Heart right ventricle (tissue), 16 donors: ENCODE measurements at regions not wholly inside any gene's neighbourhood (a gene's known extent, or its start where the extent isn't known, plus 50 kb on each side); places are given as distances from the start of the nearest gene placed in this dataset.

ENCODE experiments used
- ATAC-seq, 8 donors: fragments of 200-7000 bp; cut with Tn5 transposase; one replicate each; pipeline ENCODE4 v1.9.1; 2020; ENCODE audit warnings: mild to moderate bottlenecking in 8 of 8, moderate library complexity in 8 of 8, moderate number of reproducible peaks in 1 of 8
- DNase-seq, 2 donors: peaks; one replicate each; pipeline ENCODE4 v3.0.0-alpha.2; 2020
- H3K27ac ChIP-seq, 10 donors: fragments of 200-600 bp; sonication (generic) in 2 of 10; one replicate each; pipeline versions ENCODE4 v1.5.0 to v1.8.0; 2020 to 2022; ENCODE audit warnings: mild to moderate bottlenecking in 3 of 10
- H3K27me3 ChIP-seq, 7 donors: fragments of 200-600 bp; one replicate each; pipeline ENCODE4 v1.8.0; 2021 to 2022; ENCODE audit warnings: mild to moderate bottlenecking in 2 of 7
- H3K36me3 ChIP-seq, 9 donors: fragments of 200-600 bp; sonication (generic) in 1 of 9; one replicate each; pipeline versions ENCODE4 v1.5.0 to v1.8.0; 2020 to 2022; ENCODE audit warnings: mild to moderate bottlenecking in 2 of 9
- H3K4me1 ChIP-seq, 9 donors: fragments of 200-600 bp; sonication (generic) in 1 of 9; one replicate each; pipeline versions ENCODE4 v1.5.0 to v1.8.0; 2020 to 2022; ENCODE audit warnings: mild to moderate bottlenecking in 4 of 9
- H3K4me3 ChIP-seq, 10 donors: fragments of 200-600 bp; sonication (generic) in 2 of 10; one replicate each; pipeline versions ENCODE4 v1.5.0 to v1.8.0; 2020 to 2022; ENCODE audit warnings: mild to moderate bottlenecking in 7 of 10, moderate library complexity in 2 of 10
- H3K9me3 ChIP-seq, 11 donors: fragments of 200-600 bp in 10 of 11; sonication (generic) in 2 of 11; one replicate each; pipeline versions ENCODE4 v1.5.0 to v1.8.0; 2013 to 2022; ENCODE audit warnings: mild to moderate bottlenecking in 2 of 11, control low read depth in 1 of 11, moderate library complexity in 1 of 11
- CTCF ChIP-seq, 9 donors: fragments of 200-600 bp; sonication (generic) in 2 of 9; IDR thresholded peaks; one replicate each; pipeline versions ENCODE4 v1.5.0 to v1.8.0; 2021 to 2022; ENCODE audit warnings: antibody characterized with exemption in 9 of 9, mild to moderate bottlenecking in 5 of 9, moderate library complexity in 1 of 9
- WGBS, 2 donors: extraction: QIAGEN DNeasy Blood & Tissue Kit; methylation state at CpG; one replicate each; pipeline ENCODE4 v1.1.7; 2013; ENCODE audit warnings: inconsistent platforms in 1 of 2; 5-methylcytosine and 5-hydroxymethylcytosine counted together
- intact Hi-C, 10 donors: fragments of 100-400 bp; cut with DNase I; formaldehyde crosslinking; loops; one replicate each; pipeline versions ENCODE4 v1.11.1 to v1.14.2; 2022
- donor health status: Arrhythmogenic right ventricular cardiomyopathy.
- donor health status: ischemic (EF 13 %, LVEDD 7.1; RV severe dilation, severe dysfunction).
- donor health status: healthy with polysubstance abuse.
- donor health status: DM: no; HTN: yes; CAD: no.
- donor health status: DM: no; HTN: no; CAD: no.
- donor health status: ischemic (EF 25% LVEDD 6.9; RV normal size, moderate dysfunction).
- donor health status: ischemic (EF 25% LVEDD 5.7; RV mildly dilated, moderate dysfunction).
- donor health status: healthy.
- donor health status: DM: yes; HTN: yes; CAD: no.
- donor health status: Ischemic cardiomyopathy.
- donor health status: ischemic (EF 35%, LVEDD 5.7; RV mildly dilated, moderate dysfunction).
- donor health status: nonischemic (EF 11% LVEDD 7.7; RV severe dilation, severe dysfunction).
- donor health status: DM: yes; HTN: yes; CAD: no.
- donor health status: PGD.
- donor health status: ischemic (EF 29% LVEDD 5.4; RV normal size, mild dysfunction).
- donor health status: nonischemic (EF 23%, LVEDD 6.1; RV moderate dilation, normal function).

- 77 to 81% methylated on average over 1 of the region's 1 CpG for WGBS, 2 donors
- DNase-seq, result no peak
- no peak for TF ChIP-seq CTCF (IDR thresholded peaks at IDR 0.05)
Observed at GRCh38 chr1:106207185-106207584, 849.3 kb upstream of the PRMT6 start.

GRCh38 chr1:106217765-106218164 lies 838.7 kb upstream of the PRMT6 start:
- WGBS, 2 donors, result 60 to 65% methylated on average over 2 of the region's 2 CpGs
- intact Hi-C loops, result no loop called here
- DNase-seq, result no peak
- no peaks in the 10 kb centered on the region for H3K27me3 ChIP-seq
- H3K36me3 ChIP-seq, result no peaks in the 10 kb centered on the region
- H3K4me1 ChIP-seq, result no peaks in the 10 kb centered on the region
- no peak for ATAC-seq
- TF ChIP-seq CTCF (IDR thresholded peaks at IDR 0.05), result no peak
- no peak overlapping the region for H3K4me3 ChIP-seq
- H3K27ac ChIP-seq, result no peak overlapping the region
- H3K9me3 ChIP-seq, result peaks cover 0 to 12% (median 0%) of the 10 kb centered on the region in 11 donors

More at GRCh38 chr1:106207185-106207584, 849.3 kb upstream of the PRMT6 start:
- no peak overlapping the region for H3K27ac ChIP-seq
- no peaks in the 10 kb centered on the region for H3K27me3 ChIP-seq
- H3K4me3 ChIP-seq, result no peak overlapping the region
- H3K4me1 ChIP-seq, result no peaks in the 10 kb centered on the region
- no peaks in the 10 kb centered on the region for H3K9me3 ChIP-seq
- no peak for ATAC-seq
- intact Hi-C loops, result no loop called here
- H3K36me3 ChIP-seq, result no peaks in the 10 kb centered on the region

- 77 to 81% methylated on average over 4 of the region's 4 CpGs for WGBS, 2 donors
- Histone ChIP-seq H3K4me1 (no peaks in the 10 kb centered on the region), H3K9me3 (peaks cover 0 to 12% (median 0%) of the 10 kb centered on the region in 11 donors), H3K4me3 (no peak overlapping the region), H3K36me3 (no peaks in the 10 kb centered on the region), H3K27ac (no peak overlapping the region), H3K27me3 (no peaks in the 10 kb centered on the region)
- no peak for TF ChIP-seq CTCF (IDR thresholded peaks at IDR 0.05)
- ATAC-seq, result no peak
- intact Hi-C loops, result no loop called here
- DNase-seq, result no peak
Observed at GRCh38 chr1:106222403-106222802, 834.1 kb upstream of the PRMT6 start.

GRCh38 chr1:106223213-106223612 lies 833.3 kb upstream of the PRMT6 start:
- intact Hi-C loops, result no loop called here
- 91 to 95% methylated on average over 1 of the region's 1 CpG for WGBS, 2 donors
- H3K27ac ChIP-seq, result no peak overlapping the region
- H3K4me1 ChIP-seq, result no peaks in the 10 kb centered on the region
- peaks cover 0 to 12% (median 0%) of the 10 kb centered on the region in 11 donors for H3K9me3 ChIP-seq
- no peak overlapping the region for H3K4me3 ChIP-seq
- no peak for TF ChIP-seq CTCF (IDR thresholded peaks at IDR 0.05)
- no peak for DNase-seq
- H3K27me3 ChIP-seq, result no peaks in the 10 kb centered on the region
- no peaks in the 10 kb centered on the region for H3K36me3 ChIP-seq
- ATAC-seq, result no peak
